ENCODE measurements at regions not wholly inside any gene's neighbourhood (a gene's known extent, or its start where the extent isn't known, plus 50 kb on each side); places are given as distances from the start of the nearest gene placed in this dataset.

- no peak for TF ChIP-seq EZH2phosphoT487 (IDR thresholded peaks at IDR 0.05; ENCODE audit: borderline replicate concordance, low read depth, low read length)
- TF ChIP-seq CTCF (conservative IDR thresholded peaks at IDR 0.05; ENCODE audit: low read length) = no peak
Observed at GRCh38 chr5:112640546-112640945, 97.1 kb upstream of the APC start.

GRCh38 chr5:112641515-112642110 lies 96.1 kb upstream of the APC start:
- no peak overlapping the region for H3K4me3 ChIP-seq (ENCODE audit: low read depth, low read length, poor library complexity, severe bottlenecking)
- no peaks in the 10 kb centered on the region for H4K20me1 ChIP-seq (ENCODE audit: insufficient read depth, low read length)
- TF ChIP-seq EZH2phosphoT487 (IDR thresholded peaks at IDR 0.05; ENCODE audit: borderline replicate concordance, low read depth, low read length) = no peak
- TF ChIP-seq CTCF (conservative IDR thresholded peaks at IDR 0.05; ENCODE audit: low read length) = no peak
- POLR2A ChIA-PET = no interaction called here
- H2AFZ ChIP-seq (ENCODE audit: low read length) = no peak overlapping the region
- no peak overlapping the region for H3K27ac ChIP-seq (ENCODE audit: low read depth, low read length, poor library complexity, severe bottlenecking)
- H3K9me2 ChIP-seq (ENCODE audit: insufficient read depth, low read length) = no peaks in the 10 kb centered on the region
- no peaks in the 10 kb centered on the region for H3K4me1 ChIP-seq (ENCODE audit: insufficient read depth, low read length, poor library complexity, severe bottlenecking)
- no peak overlapping the region for H3K4me2 ChIP-seq (ENCODE audit: low read length)
- H3K9me3 ChIP-seq (ENCODE audit: low read length) = no peaks in the 10 kb centered on the region
- no peaks in the 10 kb centered on the region for H3K79me2 ChIP-seq (ENCODE audit: insufficient read depth, low read depth, low read length)
- H3K36me3 ChIP-seq (ENCODE audit: insufficient read depth, low read length) = no peaks in the 10 kb centered on the region
- intact Hi-C loops (cut with micrococcal nuclease; ENCODE audit: unreplicated experiment) = no loop called here
- BruUV-seq (replicated peaks) = no TSS peak
- CTCF ChIA-PET (ENCODE audit: unreplicated experiment) = no interaction called here
- no peak for DNase-seq (ENCODE audit: low spot score)

More at GRCh38 chr5:112640546-112640945, 97.1 kb upstream of the APC start:
- no peaks in the 10 kb centered on the region for H3K36me3 ChIP-seq (ENCODE audit: insufficient read depth, low read length)
- intact Hi-C loops (cut with micrococcal nuclease; ENCODE audit: unreplicated experiment) = no loop called here
- H3K4me2 ChIP-seq (ENCODE audit: low read length) = no peak overlapping the region
- BruUV-seq (replicated peaks) = no TSS peak
- no peaks in the 10 kb centered on the region for H3K4me1 ChIP-seq (ENCODE audit: insufficient read depth, low read length, poor library complexity, severe bottlenecking)
- H3K9me2 ChIP-seq (ENCODE audit: insufficient read depth, low read length) = no peaks in the 10 kb centered on the region
- no peak overlapping the region for H2AFZ ChIP-seq (ENCODE audit: low read length)
- no peaks in the 10 kb centered on the region for H3K79me2 ChIP-seq (ENCODE audit: insufficient read depth, low read depth, low read length)
- no peaks in the 10 kb centered on the region for H3K9me3 ChIP-seq (ENCODE audit: low read length)
- no peak overlapping the region for H3K4me3 ChIP-seq (ENCODE audit: low read depth, low read length, poor library complexity, severe bottlenecking)
- POLR2A ChIA-PET = no interaction called here
- no peaks in the 10 kb centered on the region for H4K20me1 ChIP-seq (ENCODE audit: insufficient read depth, low read length)
- DNase-seq (ENCODE audit: low spot score) = no peak
- H3K27ac ChIP-seq (ENCODE audit: low read depth, low read length, poor library complexity, severe bottlenecking) = no peak overlapping the region
- CTCF ChIA-PET (ENCODE audit: unreplicated experiment) = no interaction called here

GRCh38 chr5:112642885-112643284 lies 94.8 kb upstream of the APC start:
- H3K4me3 ChIP-seq (ENCODE audit: low read depth, low read length, poor library complexity, severe bottlenecking) = no peak overlapping the region
- DNase-seq (ENCODE audit: low spot score) = no peak
- H3K4me1 ChIP-seq (ENCODE audit: insufficient read depth, low read length, poor library complexity, severe bottlenecking) = no peaks in the 10 kb centered on the region
- ChIA-PET CTCF (ENCODE audit: unreplicated experiment) (no interaction called here), POLR2A (interaction anchor here (0.7 kb wide), 2 partner anchors 42 to 61 kb away, joined by 3 to 4 read pairs; no protein-coding TSS in a partner anchor)
- intact Hi-C loops (cut with micrococcal nuclease; ENCODE audit: unreplicated experiment) = no loop called here
- no peak overlapping the region for H3K4me2 ChIP-seq (ENCODE audit: low read length)
- BruUV-seq (replicated peaks) = no TSS peak
- H3K79me2 ChIP-seq (ENCODE audit: insufficient read depth, low read depth, low read length) = no peaks in the 10 kb centered on the region
- no peaks in the 10 kb centered on the region for H4K20me1 ChIP-seq (ENCODE audit: insufficient read depth, low read length)
- no peaks in the 10 kb centered on the region for H3K9me3 ChIP-seq (ENCODE audit: low read length)
- H2AFZ ChIP-seq (ENCODE audit: low read length) = no peak overlapping the region
- H3K27ac ChIP-seq (ENCODE audit: low read depth, low read length, poor library complexity, severe bottlenecking) = no peak overlapping the region
- no peaks in the 10 kb centered on the region for H3K9me2 ChIP-seq (ENCODE audit: insufficient read depth, low read length)
- TF ChIP-seq CTCF (conservative IDR thresholded peaks at IDR 0.05; ENCODE audit: low read length) = no peak
- TF ChIP-seq EZH2phosphoT487 (IDR thresholded peaks at IDR 0.05; ENCODE audit: borderline replicate concordance, low read depth, low read length) = no peak
- H3K36me3 ChIP-seq (ENCODE audit: insufficient read depth, low read length) = no peaks in the 10 kb centered on the region

Measured in OCI-LY7 (cell line).